Upper lobe of left lung (tissue), 6 donors: ENCODE measurements at regions not wholly inside any gene's neighbourhood (a gene's known extent, or its start where the extent isn't known, plus 50 kb on each side); places are given as distances from the start of the nearest gene placed in this dataset.

ENCODE experiments used
- ATAC-seq, 2 donors: fragments of 200-7000 bp; cut with Tn5 transposase; one replicate each; pipeline ENCODE4 v1.9.1; 2022; ENCODE audit warnings: mild to moderate bottlenecking in 2 of 2, moderate library complexity in 2 of 2; ENCODE audit not compliant: low FRiP score in 2 of 2
- DNase-seq, 2 donors: peaks; one replicate each; pipeline ENCODE4 v3.0.0-alpha.2; 2019 to 2020
- H3K27ac ChIP-seq, 4 donors: fragments of 200-600 bp; sonication (generic); one replicate each; pipeline ENCODE4 v1.5.1; 2016 to 2019
- H3K27me3 ChIP-seq, 4 donors: fragments of 200-600 bp; sonication (generic); one replicate each; pipeline ENCODE4 v1.5.1; 2017 to 2019
- H3K36me3 ChIP-seq, 4 donors: fragments of 200-600 bp; sonication (generic); one replicate each; pipeline ENCODE4 v1.5.1; 2016 to 2019
- H3K4me1 ChIP-seq, 4 donors: fragments of 200-600 bp; sonication (generic); one replicate each; pipeline ENCODE4 v1.5.1; 2018 to 2019
- H3K4me3 ChIP-seq, 4 donors: fragments of 200-600 bp; sonication (generic); one replicate each; pipeline ENCODE4 v1.5.1; 2017 to 2019; ENCODE audit warnings: mild to moderate bottlenecking in 2 of 4, moderate library complexity in 1 of 4
- H3K9me3 ChIP-seq, 4 donors: fragments of 200-600 bp; sonication (generic); one replicate each; pipeline ENCODE4 v1.5.1; 2018 to 2019
- CTCF ChIP-seq, 6 experiments: fragments of 450-650 bp in 4 of 6; fragments of 200-600 bp in 2 of 6; sonication (generic) in 2 of 6; IDR thresholded peaks; one replicate each; pipeline ENCODE4 v1.5.1; 2016 to 2019; ENCODE audit warnings: antibody characterized with exemption in 6 of 6
- EP300 ChIP-seq, 4 donors: sonication (generic); formaldehyde crosslinking; IDR thresholded peaks; one replicate each; pipeline ENCODE4 v1.5.1; 2017; ENCODE audit warnings: antibody characterized with exemption in 4 of 4, control low read depth in 2 of 4
- POLR2A ChIP-seq, 4 donors: fragments of 450-650 bp; IDR thresholded peaks; one replicate each; pipeline ENCODE4 v1.5.1; 2016 to 2017; ENCODE audit warnings: antibody characterized with exemption in 4 of 4, mild to moderate bottlenecking in 2 of 4
- POLR2AphosphoS5 ChIP-seq, 2 donors: sonication (generic); formaldehyde crosslinking; IDR thresholded peaks; one replicate each; pipeline ENCODE4 v1.5.1; 2017; ENCODE audit warnings: antibody characterized with exemption in 2 of 2
- WGBS, 2 donors: methylation state at CpG; one replicate each; pipeline ENCODE4 v1.1.5; 2017 to 2018; 5-methylcytosine and 5-hydroxymethylcytosine counted together
- donor health status: DM: no; HTN: no; CAD: no; lungs with moderate emphysema.
- donor health status: DM: no; HTN: yes; CAD: no; lungs with severe emphysema.

DNA sequence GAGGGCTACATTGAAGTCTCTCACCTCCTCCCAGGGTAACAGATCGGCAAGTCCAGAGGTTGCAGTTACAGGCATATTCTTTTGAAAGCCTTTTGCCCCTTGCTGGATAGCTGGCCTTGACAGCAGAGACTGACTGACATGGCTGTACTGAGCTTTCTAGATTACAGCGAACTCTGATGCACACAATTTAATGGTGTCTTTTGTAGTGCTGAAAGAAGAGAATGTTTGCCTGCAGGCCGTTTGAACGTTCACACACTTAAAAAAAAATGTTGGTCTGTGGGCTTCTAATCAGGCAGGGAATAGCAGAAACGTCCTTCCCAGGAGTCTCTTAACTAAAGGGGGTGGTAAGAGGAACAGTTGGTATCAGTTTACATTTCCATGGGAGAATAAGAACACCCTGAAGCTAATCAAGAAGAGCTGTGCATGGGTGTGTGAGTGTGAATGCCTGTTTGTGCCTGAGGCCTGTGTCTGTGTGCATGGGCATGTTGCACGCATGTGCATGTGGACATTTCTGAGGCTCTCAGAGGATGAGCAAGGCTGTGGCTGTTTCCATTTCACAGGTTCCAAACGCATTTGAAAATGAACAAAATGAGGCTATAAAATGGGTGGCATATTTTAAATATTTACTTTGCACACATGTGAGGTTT, 213.9 kb upstream of the SSTR4 start:
- WGBS, 2 donors: 81 to 84% methylated on average over 7 of the region's 7 CpGs
- no peak for TF ChIP-seq EP300 (IDR thresholded peaks at IDR 0.05)
- no peak for TF ChIP-seq CTCF (IDR thresholded peaks at IDR 0.05)
- TF ChIP-seq POLR2A (IDR thresholded peaks at IDR 0.05): no peak
- no peak for TF ChIP-seq POLR2AphosphoS5 (IDR thresholded peaks at IDR 0.05)
- H3K27ac ChIP-seq: no peak overlapping the region
- H3K4me1 ChIP-seq: no peaks in the 10 kb centered on the region
- H3K27me3 ChIP-seq: no peaks in the 10 kb centered on the region
- no peaks in the 10 kb centered on the region for H3K9me3 ChIP-seq
- DNase-seq: no peak
- H3K4me3 ChIP-seq: no peak overlapping the region
- ATAC-seq: no peak
- no peaks in the 10 kb centered on the region for H3K36me3 ChIP-seq

GRCh38 chr20:22821796-22822195, 213.3 kb upstream of the SSTR4 start:
- ATAC-seq (no peak), DNase-seq (no peak)
- no peaks in the 10 kb centered on the region for H3K27me3 ChIP-seq
- 78 to 87% methylated on average over 4 of the region's 4 CpGs for WGBS, 2 donors
- no peak overlapping the region for H3K27ac ChIP-seq
- no peak overlapping the region for H3K4me3 ChIP-seq
- no peaks in the 10 kb centered on the region for H3K4me1 ChIP-seq
- H3K36me3 ChIP-seq: no peaks in the 10 kb centered on the region
- no peaks in the 10 kb centered on the region for H3K9me3 ChIP-seq
- TF ChIP-seq EP300 (IDR thresholded peaks at IDR 0.05) (no peak), CTCF (IDR thresholded peaks at IDR 0.05) (no peak)

GRCh38 chr20:22823119-22823518, 212.0 kb upstream of the SSTR4 start:
- Histone ChIP-seq H3K4me3 (no peak overlapping the region), H3K36me3 (no peaks in the 10 kb centered on the region), H3K4me1 (no peaks in the 10 kb centered on the region), H3K27ac (no peak overlapping the region), H3K27me3 (no peaks in the 10 kb centered on the region), H3K9me3 (no peaks in the 10 kb centered on the region)
- ATAC-seq (no peak), DNase-seq (no peak)
- WGBS, 2 donors: 94 to 98% methylated on average over 6 of the region's 6 CpGs
- TF ChIP-seq CTCF (IDR thresholded peaks at IDR 0.05) (no peak), EP300 (IDR thresholded peaks at IDR 0.05) (no peak), POLR2A (IDR thresholded peaks at IDR 0.05) (no peak)

DNA sequence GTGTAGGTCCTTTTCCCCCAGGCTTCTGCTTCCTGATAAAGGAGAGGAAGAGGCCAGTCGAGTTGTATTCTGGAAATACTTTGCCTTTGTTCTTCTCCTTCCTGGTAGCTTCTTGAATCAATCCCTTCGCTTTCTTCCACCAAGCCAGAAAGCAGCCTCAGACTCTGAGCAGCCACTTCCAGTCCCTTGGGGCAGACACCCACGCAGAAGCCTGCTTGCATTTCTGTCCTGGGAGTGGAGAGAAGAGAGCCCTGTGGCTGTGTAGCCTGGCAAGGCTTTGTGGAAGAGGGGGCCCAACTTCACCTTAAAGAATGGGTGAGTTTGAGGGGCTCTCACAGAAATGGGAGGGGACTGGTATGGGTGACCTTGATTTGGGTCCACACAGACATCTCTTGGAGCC, 211.0 kb upstream of the SSTR4 start:
- H3K4me1 ChIP-seq: no peaks in the 10 kb centered on the region
- no peak for ATAC-seq
- WGBS, 2 donors: 67 to 77% methylated on average over 3 of the region's 3 CpGs

More for the DNA sequence above, 211.0 kb upstream of the SSTR4 start:
- no peak overlapping the region for H3K4me3 ChIP-seq
- H3K9me3 ChIP-seq: no peaks in the 10 kb centered on the region
- TF ChIP-seq CTCF (IDR thresholded peaks at IDR 0.05): no peak
- no peak for TF ChIP-seq EP300 (IDR thresholded peaks at IDR 0.05)
- TF ChIP-seq POLR2AphosphoS5 (IDR thresholded peaks at IDR 0.05): no peak
- TF ChIP-seq POLR2A (IDR thresholded peaks at IDR 0.05): no peak
- no peaks in the 10 kb centered on the region for H3K27me3 ChIP-seq
- no peak for DNase-seq
- H3K27ac ChIP-seq: no peak overlapping the region
- no peaks in the 10 kb centered on the region for H3K36me3 ChIP-seq
